ENCODE measurements at regions not wholly inside any gene's neighbourhood (a gene's known extent, or its start where the extent isn't known, plus 50 kb on each side); places are given as distances from the start of the nearest gene placed in this dataset.

DNA sequence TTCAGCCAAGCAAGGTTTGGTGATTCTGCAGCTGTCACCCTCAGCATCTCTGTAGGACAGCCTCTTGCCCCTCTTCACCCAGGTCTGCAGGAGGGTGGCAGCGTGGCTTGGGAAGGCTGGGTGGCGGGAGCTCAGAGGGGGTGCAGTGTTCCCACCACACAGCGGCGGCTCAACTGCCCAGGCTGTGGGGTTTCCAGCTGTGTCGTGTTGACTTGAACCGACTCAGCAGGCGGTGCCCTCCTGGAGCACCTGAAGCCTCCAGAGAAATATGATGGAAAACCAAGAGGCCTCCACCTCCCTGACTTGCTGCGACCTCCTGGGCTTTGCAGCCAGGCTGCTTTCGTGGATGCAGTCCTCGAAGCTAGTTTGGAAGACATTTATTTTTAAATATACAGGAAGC, 68.0 kb upstream of the KLF6 start:
- DNase-seq, result no peak
- ATAC-seq, result peak in 1 of 8 donors; percentile 41
- WGBS, 2 donors, result 85% methylated on average over 10 of the region's 10 CpGs
- no peak overlapping the region for H3K4me3 ChIP-seq
- no peaks in the 10 kb centered on the region for H3K27me3 ChIP-seq
- no peaks in the 10 kb centered on the region for H3K9me3 ChIP-seq
- no peaks in the 10 kb centered on the region for H3K36me3 ChIP-seq
- peak overlapping the region in 8 of 10 donors; percentile 17 to 89 (median 67) for H3K27ac ChIP-seq
- TF ChIP-seq CTCF (IDR thresholded peaks at IDR 0.05), result no peak
- H3K4me1 ChIP-seq, result peaks cover 6 to 52% (median 25%) of the 10 kb centered on the region in 9 donors
- intact Hi-C loops (cut with DNase I), result no loop called here

DNA sequence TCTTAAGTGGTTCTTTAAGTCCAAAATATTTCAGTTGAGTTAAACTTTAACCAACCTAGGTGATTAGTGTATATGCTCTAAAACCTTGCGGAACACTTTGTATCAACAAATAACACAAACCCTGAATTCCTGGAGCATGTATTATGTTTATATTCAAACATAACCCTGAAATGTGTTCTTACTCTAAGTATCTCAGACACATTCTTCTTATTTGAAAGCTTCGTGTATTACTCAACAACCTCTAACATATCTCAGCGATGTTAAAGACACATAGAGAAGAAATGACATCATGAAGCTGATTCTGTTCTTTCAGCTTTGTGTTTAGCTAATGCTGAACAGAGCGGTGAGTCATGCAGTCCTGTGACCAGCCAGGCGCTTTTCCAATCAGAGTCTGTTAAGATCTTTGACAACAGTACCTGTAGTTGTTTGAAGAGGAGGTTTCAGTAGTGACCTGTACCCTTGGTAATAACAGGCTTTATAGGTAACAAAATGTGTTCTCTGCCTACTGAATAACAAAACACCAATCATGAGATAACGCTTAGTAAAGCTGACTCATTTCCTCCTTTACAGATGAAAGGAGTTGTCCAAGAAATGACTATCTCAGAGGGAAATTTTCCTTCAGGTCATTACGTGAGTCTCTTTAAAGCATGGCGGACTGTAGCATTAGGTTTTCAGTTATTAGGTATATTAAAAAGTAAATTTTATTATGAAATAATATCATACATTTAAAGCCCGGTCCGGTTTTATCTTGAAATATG, 67.3 kb upstream of the KLF6 start:
- 45 to 49% methylated on average over 10 of the region's 10 CpGs for WGBS, 2 donors
- ATAC-seq (peak; percentile 80 to 92 (median 86)), DNase-seq (peak in 1 of 2 donors; percentile 66)
- Histone ChIP-seq H3K27me3 (no peaks in the 10 kb centered on the region), H3K4me1 (peaks cover 6 to 55% (median 25%) of the 10 kb centered on the region in 9 donors), H3K9me3 (no peaks in the 10 kb centered on the region), H3K36me3 (no peaks in the 10 kb centered on the region), H3K4me3 (no peak overlapping the region), H3K27ac (peak overlapping the region in 9 of 10 donors; percentile 10 to 89 (median 66))
- intact Hi-C loops (cut with DNase I), result no loop called here
- no peak for TF ChIP-seq CTCF (IDR thresholded peaks at IDR 0.05)

GRCh38 chr10:3850999-3851937, 66.3 kb upstream of the KLF6 start:
- Histone ChIP-seq H3K9me3 (no peaks in the 10 kb centered on the region), H3K36me3 (no peaks in the 10 kb centered on the region), H3K27ac (peak overlapping the region in 9 of 10 donors; percentile 10 to 89 (median 66)), H3K4me3 (no peak overlapping the region), H3K4me1 (peaks cover 6 to 55% (median 25%) of the 10 kb centered on the region in 9 donors), H3K27me3 (no peaks in the 10 kb centered on the region)
- DNase-seq (no peak), ATAC-seq (peak; percentile 17 to 65 (median 38))
- WGBS, 2 donors, result 77 to 80% methylated on average over 9 of the region's 9 CpGs
- no peak for TF ChIP-seq CTCF (IDR thresholded peaks at IDR 0.05)
- intact Hi-C loops (cut with DNase I), result no loop called here
